GM12878 (cell line): ENCODE measurements at regions not wholly inside any gene's neighbourhood (a gene's known extent, or its start where the extent isn't known, plus 50 kb on each side); places are given as distances from the start of the nearest gene placed in this dataset.

Experiments used
- ATAC-seq: fragments of 200-7000 bp; cut with Tn5 transposase; 3 replicates; pipeline ENCODE4 v1.9.1; 2020; ENCODE audit warnings: mild to moderate bottlenecking, moderate library complexity
- BruUV-seq: library from RNA; stranded (reverse); fragments of 400-500 nt; replicated peaks from 2 replicates; lab custom pipeline; 2021; lab: Mats Ljungman, UMichigan
- CTCF ChIA-PET: fragments of 300-600 bp; sonication (Branson Sonifier 250); formaldehyde crosslinking; extraction: SDS; loops from one replicate; lab custom pipeline; 2021; ENCODE audit warnings: inconsistent platforms; lab: Yijun Ruan, JAX
- POLR2A ChIA-PET: fragments of 350-600 bp; formaldehyde crosslinking; extraction: SDS; loops from one replicate; lab custom pipeline; 2021; ENCODE audit warnings: inconsistent platforms; lab: Charles Lee
- RAD21 ChIA-PET: fragments of 300-600 bp; sonication (Branson Sonifier 250); formaldehyde crosslinking; loops from one replicate; lab custom pipeline; 2023; ENCODE audit warnings: antibody characterized with exemption; ENCODE audit not compliant: unreplicated experiment; lab: Charles Lee
- SMC1A ChIA-PET: fragments of 300-600 bp; sonication (Branson Sonifier 250); formaldehyde crosslinking; loops from one replicate; lab custom pipeline; 2023; ENCODE audit not compliant: unreplicated experiment, uncharacterized antibody; lab: Charles Lee
- DNase-seq: peaks from one replicate; pipeline ENCODE4 v3.0.0-alpha.2; 2011; ENCODE audit warnings: low read depth, low spot score
- FAIRE-seq: peaks from 3 replicates; lab custom pipeline; 2011; peaks lifted over from hg19 to GRCh38; lab: Jason Lieb, UNC
- H2AFZ ChIP-seq: 2 replicates; pipeline ENCODE4 v1.6.0; 2011; ENCODE audit warnings: low read depth, low read length, control low read depth; ENCODE audit not compliant: control insufficient read depth
- H3K27ac ChIP-seq: 2 replicates; pipeline ENCODE4 v1.5.1; 2011; ENCODE audit warnings: control low read depth; ENCODE audit not compliant: control insufficient read depth, insufficient read depth
- H3K27me3 ChIP-seq, 2 experiments: replicated peaks in 1 of 2; 2 replicates each; pipeline versions ENCODE4 v1.6.0 to v1.6.1; 2011; ENCODE audit warnings: low read length in 1 of 2; ENCODE audit not compliant: control insufficient read depth in 2 of 2, insufficient read depth in 2 of 2
- H3K36me3 ChIP-seq, 2 experiments: 2 replicates each; pipeline ENCODE4 v1.5.1; 2011; ENCODE audit warnings: low read length in 1 of 2; ENCODE audit not compliant: control insufficient read depth in 2 of 2, insufficient read depth in 2 of 2
- H3K4me1 ChIP-seq: 2 replicates; pipeline ENCODE4 v1.6.1; 2011; ENCODE audit warnings: mild to moderate bottlenecking, low read length, moderate library complexity, mixed read lengths; ENCODE audit not compliant: control insufficient read depth, insufficient read depth
- H3K4me2 ChIP-seq: 2 replicates; pipeline ENCODE4 v1.6.0; 2011; ENCODE audit warnings: control low read depth; ENCODE audit not compliant: control insufficient read depth, insufficient read depth
- H3K4me3 ChIP-seq: fragments of 200-600 bp; sonication (generic); 2 replicates; pipeline ENCODE4 v1.5.1; 2016
- H3K79me2 ChIP-seq: 2 replicates; pipeline ENCODE4 v1.6.0; 2011; ENCODE audit warnings: low read length; ENCODE audit not compliant: control insufficient read depth, insufficient read depth
- H3K9ac ChIP-seq: 2 replicates; pipeline ENCODE4 v1.8.0; 2011; ENCODE audit warnings: low read length, control low read depth, mixed read lengths; ENCODE audit not compliant: control insufficient read depth, insufficient read depth
- H3K9me3 ChIP-seq: replicated peaks from 3 replicates; pipeline ENCODE4 v1.5.1; 2011; ENCODE audit warnings: mild to moderate bottlenecking, low read length; ENCODE audit not compliant: control insufficient read depth, insufficient read depth
- H4K20me1 ChIP-seq: 2 replicates; pipeline ENCODE4 v1.6.0; 2011; ENCODE audit not compliant: control insufficient read depth, insufficient read depth
- EP300 ChIP-seq, 2 experiments: fragments of 150-350 bp in 1 of 2; IDR thresholded peaks; 2 replicates each; pipeline ENCODE4 v1.6.1; 2011 to 2012; ENCODE audit warnings: low read depth in 2 of 2, low read length in 2 of 2, borderline replicate concordance in 1 of 2, improper control_type of control experiment in 1 of 2, inconsistent platforms in 1 of 2; ENCODE audit not compliant: control insufficient read depth in 1 of 2
- FOXK2 ChIP-seq: fragments of 450-650 bp; IDR thresholded peaks from 2 replicates; pipeline ENCODE4 v1.6.1; 2017; ENCODE audit warnings: mild to moderate bottlenecking, moderate library complexity
- IKZF1 ChIP-seq: fragments of 450-650 bp; conservative IDR thresholded peaks from 2 replicates; pipeline ENCODE4 v1.6.1; 2017; ENCODE audit warnings: antibody characterized with exemption, mild to moderate bottlenecking
- IRF4 ChIP-seq: IDR thresholded peaks from 2 replicates; pipeline ENCODE4 v1.6.1; 2011; ENCODE audit warnings: low read depth, low read length
- MYC ChIP-seq: IDR thresholded peaks from 2 replicates; pipeline ENCODE4 v1.6.1; 2011; ENCODE audit warnings: mild to moderate bottlenecking, low read length, moderate library complexity, inconsistent platforms; ENCODE audit not compliant: insufficient read depth, insufficient replicate concordance, insufficient read length, severe bottlenecking
- PML ChIP-seq: IDR thresholded peaks from 2 replicates; pipeline ENCODE4 v1.6.1; 2012; ENCODE audit warnings: low read length, inconsistent platforms
- WGBS: methylation state at CpG from one replicate; pipeline ENCODE4 v1.1.6; 2016; ENCODE audit warnings: low lambda C conversion rate; ENCODE audit not compliant: insufficient replicate concordance, insufficient coverage; ENCODE audit errors: missing lambda C conversion rate; 5-methylcytosine and 5-hydroxymethylcytosine counted together
- in situ Hi-C: fragments of 300-500 bp; cut with MboI; formaldehyde crosslinking; loops from 9 replicates; pipeline ENCODE4 v1.14.3; 2018; ENCODE audit warnings: mixed read lengths
- intact Hi-C: fragments of 100-400 bp; cut with micrococcal nuclease; formaldehyde crosslinking; loops from one replicate; pipeline ENCODE4 v1.14.2; 2022; ENCODE audit not compliant: unreplicated experiment
- TF ChIP-seq, protein P1 (sequence below): fragments of 450-650 bp; formaldehyde crosslinking; IDR thresholded peaks from 2 replicates; pipeline ENCODE4 v1.4.0; 2020; ENCODE audit warnings: mild to moderate bottlenecking, moderate library complexity
- TF ChIP-seq, protein P2 (sequence below): fragments of 150-350 bp; IDR thresholded peaks from 2 replicates; pipeline ENCODE4 v1.6.1; 2014; ENCODE audit warnings: mild to moderate bottlenecking, low read depth, low read length
- TF ChIP-seq, protein P3 (sequence below): fragments of 450-650 bp; IDR thresholded peaks from 2 replicates; pipeline ENCODE4 v1.6.1; 2018; ENCODE audit warnings: borderline replicate concordance, mild to moderate bottlenecking; ENCODE audit not compliant: partially characterized antibody
- TF ChIP-seq, protein P4 (sequence below): IDR thresholded peaks from 2 replicates; pipeline ENCODE4 v1.6.1; 2011; ENCODE audit warnings: mild to moderate bottlenecking, low read depth, low read length, moderate library complexity; ENCODE audit not compliant: insufficient replicate concordance

DNA sequence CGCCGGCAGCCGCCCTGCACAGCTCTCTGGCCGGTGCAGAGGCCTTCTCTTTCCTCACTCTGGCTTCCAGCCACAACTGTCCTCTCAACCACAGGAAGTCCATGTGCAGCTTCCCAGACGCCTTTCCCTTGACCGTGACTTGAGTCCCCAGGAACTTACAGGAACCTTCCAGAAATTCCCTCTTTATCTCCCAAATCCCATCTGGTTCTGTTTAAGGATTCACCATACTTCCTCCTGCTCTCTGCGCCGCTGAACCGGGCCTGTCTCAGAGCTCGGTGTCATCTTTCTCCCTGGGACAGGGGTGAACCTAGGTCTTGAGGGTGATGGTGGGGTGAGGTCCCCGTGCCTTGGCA lies 65.2 kb upstream of the ZNF469 start (continued):
- no peak for TF ChIP-seq MYC
- TF ChIP-seq, protein P1, sequence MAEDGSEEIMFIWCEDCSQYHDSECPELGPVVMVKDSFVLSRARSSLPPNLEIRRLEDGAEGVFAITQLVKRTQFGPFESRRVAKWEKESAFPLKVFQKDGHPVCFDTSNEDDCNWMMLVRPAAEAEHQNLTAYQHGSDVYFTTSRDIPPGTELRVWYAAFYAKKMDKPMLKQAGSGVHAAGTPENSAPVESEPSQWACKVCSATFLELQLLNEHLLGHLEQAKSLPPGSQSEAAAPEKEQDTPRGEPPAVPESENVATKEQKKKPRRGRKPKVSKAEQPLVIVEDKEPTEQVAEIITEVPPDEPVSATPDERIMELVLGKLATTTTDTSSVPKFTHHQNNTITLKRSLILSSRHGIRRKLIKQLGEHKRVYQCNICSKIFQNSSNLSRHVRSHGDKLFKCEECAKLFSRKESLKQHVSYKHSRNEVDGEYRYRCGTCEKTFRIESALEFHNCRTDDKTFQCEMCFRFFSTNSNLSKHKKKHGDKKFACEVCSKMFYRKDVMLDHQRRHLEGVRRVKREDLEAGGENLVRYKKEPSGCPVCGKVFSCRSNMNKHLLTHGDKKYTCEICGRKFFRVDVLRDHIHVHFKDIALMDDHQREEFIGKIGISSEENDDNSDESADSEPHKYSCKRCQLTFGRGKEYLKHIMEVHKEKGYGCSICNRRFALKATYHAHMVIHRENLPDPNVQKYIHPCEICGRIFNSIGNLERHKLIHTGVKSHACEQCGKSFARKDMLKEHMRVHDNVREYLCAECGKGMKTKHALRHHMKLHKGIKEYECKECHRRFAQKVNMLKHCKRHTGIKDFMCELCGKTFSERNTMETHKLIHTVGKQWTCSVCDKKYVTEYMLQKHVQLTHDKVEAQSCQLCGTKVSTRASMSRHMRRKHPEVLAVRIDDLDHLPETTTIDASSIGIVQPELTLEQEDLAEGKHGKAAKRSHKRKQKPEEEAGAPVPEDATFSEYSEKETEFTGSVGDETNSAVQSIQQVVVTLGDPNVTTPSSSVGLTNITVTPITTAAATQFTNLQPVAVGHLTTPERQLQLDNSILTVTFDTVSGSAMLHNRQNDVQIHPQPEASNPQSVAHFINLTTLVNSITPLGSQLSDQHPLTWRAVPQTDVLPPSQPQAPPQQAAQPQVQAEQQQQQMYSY (CRISPR knock-in tag) = no peak
- TF ChIP-seq, protein P2, sequence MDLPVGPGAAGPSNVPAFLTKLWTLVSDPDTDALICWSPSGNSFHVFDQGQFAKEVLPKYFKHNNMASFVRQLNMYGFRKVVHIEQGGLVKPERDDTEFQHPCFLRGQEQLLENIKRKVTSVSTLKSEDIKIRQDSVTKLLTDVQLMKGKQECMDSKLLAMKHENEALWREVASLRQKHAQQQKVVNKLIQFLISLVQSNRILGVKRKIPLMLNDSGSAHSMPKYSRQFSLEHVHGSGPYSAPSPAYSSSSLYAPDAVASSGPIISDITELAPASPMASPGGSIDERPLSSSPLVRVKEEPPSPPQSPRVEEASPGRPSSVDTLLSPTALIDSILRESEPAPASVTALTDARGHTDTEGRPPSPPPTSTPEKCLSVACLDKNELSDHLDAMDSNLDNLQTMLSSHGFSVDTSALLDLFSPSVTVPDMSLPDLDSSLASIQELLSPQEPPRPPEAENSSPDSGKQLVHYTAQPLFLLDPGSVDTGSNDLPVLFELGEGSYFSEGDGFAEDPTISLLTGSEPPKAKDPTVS = no peak
- TF ChIP-seq, all 136 proteins: peak for 0

DNA sequence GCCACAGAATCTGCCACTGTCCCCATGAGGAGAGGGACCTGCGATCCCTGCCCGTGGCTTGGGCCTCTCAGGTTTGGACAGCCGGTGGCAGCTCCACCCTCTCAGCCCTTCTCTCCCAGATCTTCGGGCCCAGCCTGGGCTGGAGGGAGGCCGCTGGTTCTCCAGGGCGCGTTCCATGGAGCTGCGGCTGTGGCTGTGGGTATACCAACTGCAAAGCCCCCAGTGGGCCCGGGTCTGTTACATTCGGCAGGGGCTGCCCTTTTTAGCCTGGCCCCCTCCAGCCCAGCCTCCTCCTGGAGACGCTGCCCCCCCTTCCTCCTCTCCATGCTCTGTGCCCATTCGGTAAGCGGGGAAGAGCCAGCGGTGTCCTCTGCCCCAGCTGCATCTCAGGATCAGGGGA lies 64.7 kb upstream of the ZNF469 start:
- WGBS = 53% methylated on average over 14 of the region's 14 CpGs
- H2AFZ ChIP-seq = no peak overlapping the region
- DNase-seq (no peak), FAIRE-seq (no peak), ATAC-seq (no peak)
- H3K27ac ChIP-seq = no peak overlapping the region
- H3K4me1 ChIP-seq = no peaks in the 10 kb centered on the region
- in situ Hi-C loops = no loop called here
- SMC1A ChIA-PET = no interaction called here
- no peak overlapping the region for H3K4me3 ChIP-seq
- intact Hi-C loops = no loop called here
- CTCF ChIA-PET = no interaction called here
- H3K4me2 ChIP-seq = no peak overlapping the region
- no peaks in the 10 kb centered on the region for H3K36me3 ChIP-seq
- RAD21 ChIA-PET = no interaction called here
- no peaks in the 10 kb centered on the region for H4K20me1 ChIP-seq
- H3K9ac ChIP-seq = no peak overlapping the region
- POLR2A ChIA-PET = no interaction called here
- TF ChIP-seq EP300 (IDR thresholded peaks at IDR 0.05; ENCODE audit: borderline replicate concordance in 1 of 2, control insufficient read depth in 1 of 2, low read depth in 2 of 2, low read length in 2 of 2) = no peak
- TF ChIP-seq, protein P3, sequence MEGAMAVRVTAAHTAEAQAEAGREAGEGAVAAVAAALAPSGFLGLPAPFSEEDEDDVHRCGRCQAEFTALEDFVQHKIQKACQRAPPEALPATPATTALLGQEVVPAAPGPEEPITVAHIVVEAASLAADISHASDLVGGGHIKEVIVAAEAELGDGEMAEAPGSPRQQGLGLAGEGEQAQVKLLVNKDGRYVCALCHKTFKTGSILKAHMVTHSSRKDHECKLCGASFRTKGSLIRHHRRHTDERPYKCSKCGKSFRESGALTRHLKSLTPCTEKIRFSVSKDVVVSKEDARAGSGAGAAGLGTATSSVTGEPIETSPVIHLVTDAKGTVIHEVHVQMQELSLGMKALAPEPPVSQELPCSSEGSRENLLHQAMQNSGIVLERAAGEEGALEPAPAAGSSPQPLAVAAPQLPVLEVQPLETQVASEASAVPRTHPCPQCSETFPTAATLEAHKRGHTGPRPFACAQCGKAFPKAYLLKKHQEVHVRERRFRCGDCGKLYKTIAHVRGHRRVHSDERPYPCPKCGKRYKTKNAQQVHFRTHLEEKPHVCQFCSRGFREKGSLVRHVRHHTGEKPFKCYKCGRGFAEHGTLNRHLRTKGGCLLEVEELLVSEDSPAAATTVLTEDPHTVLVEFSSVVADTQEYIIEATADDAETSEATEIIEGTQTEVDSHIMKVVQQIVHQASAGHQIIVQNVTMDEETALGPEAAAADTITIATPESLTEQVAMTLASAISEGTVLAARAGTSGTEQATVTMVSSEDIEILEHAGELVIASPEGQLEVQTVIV = no peak
- TF ChIP-seq, protein P4, sequence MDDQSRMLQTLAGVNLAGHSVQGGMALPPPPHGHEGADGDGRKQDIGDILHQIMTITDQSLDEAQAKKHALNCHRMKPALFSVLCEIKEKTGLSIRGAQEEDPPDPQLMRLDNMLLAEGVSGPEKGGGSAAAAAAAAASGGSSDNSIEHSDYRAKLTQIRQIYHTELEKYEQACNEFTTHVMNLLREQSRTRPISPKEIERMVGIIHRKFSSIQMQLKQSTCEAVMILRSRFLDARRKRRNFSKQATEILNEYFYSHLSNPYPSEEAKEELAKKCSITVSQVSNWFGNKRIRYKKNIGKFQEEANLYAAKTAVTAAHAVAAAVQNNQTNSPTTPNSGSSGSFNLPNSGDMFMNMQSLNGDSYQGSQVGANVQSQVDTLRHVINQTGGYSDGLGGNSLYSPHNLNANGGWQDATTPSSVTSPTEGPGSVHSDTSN = no peak
- TF ChIP-seq PML = no peak
- no peak for TF ChIP-seq FOXK2
- TF ChIP-seq IRF4 = no peak
- no peak for TF ChIP-seq IKZF1
- no peaks in the 10 kb centered on the region for H3K27me3 ChIP-seq
- no TSS peak for BruUV-seq
- H3K79me2 ChIP-seq = no peaks in the 10 kb centered on the region
- H3K9me3 ChIP-seq = no peaks in the 10 kb centered on the region; the same call in 2 of the 3 replicates
